Thyroid gland (tissue), 4 donors: ENCODE measurements at regions not wholly inside any gene's neighbourhood (a gene's known extent, or its start where the extent isn't known, plus 50 kb on each side); places are given as distances from the start of the nearest gene placed in this dataset.

ENCODE experiments used
- DNase-seq, 2 donors: peaks; one replicate each; pipeline ENCODE4 v3.0.0-alpha.2; 2019
- H3K27ac ChIP-seq, 3 donors: fragments of 200-600 bp; sonication (generic); 1 replicate in 2 of 3; 2 replicates in 1 of 3; pipeline ENCODE4 v1.5.1; 2016 to 2019; ENCODE audit warnings: mild to moderate bottlenecking in 1 of 3, moderate library complexity in 1 of 3
- H3K27me3 ChIP-seq: fragments of 200-600 bp; sonication (generic); one replicate; pipeline ENCODE4 v1.5.1; 2019
- H3K36me3 ChIP-seq, 2 donors: fragments of 200-600 bp; sonication (generic); one replicate each; pipeline ENCODE4 v1.5.1; 2016 to 2019
- H3K4me1 ChIP-seq, 2 donors: fragments of 200-600 bp; sonication (generic); one replicate each; pipeline ENCODE4 v1.5.1; 2017 to 2019
- H3K4me3 ChIP-seq, 3 donors: fragments of 200-600 bp; sonication (generic); replicated peaks in 1 of 3; 1 replicate in 2 of 3; 2 replicates in 1 of 3; pipeline ENCODE4 v1.5.1; 2016; ENCODE audit warnings: mild to moderate bottlenecking in 1 of 3
- H3K9me3 ChIP-seq: fragments of 200-600 bp; sonication (generic); one replicate; pipeline ENCODE4 v1.5.1; 2017
- POLR2A ChIP-seq, 2 donors: fragments of 450-650 bp; IDR thresholded peaks; one replicate each; pipeline ENCODE4 v1.6.1; 2017; ENCODE audit warnings: antibody characterized with exemption in 2 of 2, mild to moderate bottlenecking in 2 of 2, moderate library complexity in 1 of 2
- WGBS, 2 donors: methylation state at CpG; one replicate each; pipeline ENCODE4 v1.1.5; 2017; 5-methylcytosine and 5-hydroxymethylcytosine counted together
- intact Hi-C: fragments of 100-400 bp; cut with DNase I; formaldehyde crosslinking; loops from one replicate; pipeline ENCODE4 v1.15.1; 2023
- TF ChIP-seq, protein P1 (sequence below), 6 experiments: fragments of 200-600 bp in 3 of 6; fragments of 450-650 bp in 3 of 6; sonication (generic) in 3 of 6; IDR thresholded peaks; one replicate each; pipeline ENCODE4 v1.5.1; 2016 to 2019; ENCODE audit warnings: antibody characterized with exemption in 6 of 6, mild to moderate bottlenecking in 2 of 6, inconsistent platforms in 1 of 6, moderate library complexity in 1 of 6

GRCh38 chr13:70255406-70255991 lies 147.2 kb upstream of the KLHL1 start:
- TF ChIP-seq POLR2A (IDR thresholded peaks at IDR 0.05), result no peak
- TF ChIP-seq, protein P1, sequence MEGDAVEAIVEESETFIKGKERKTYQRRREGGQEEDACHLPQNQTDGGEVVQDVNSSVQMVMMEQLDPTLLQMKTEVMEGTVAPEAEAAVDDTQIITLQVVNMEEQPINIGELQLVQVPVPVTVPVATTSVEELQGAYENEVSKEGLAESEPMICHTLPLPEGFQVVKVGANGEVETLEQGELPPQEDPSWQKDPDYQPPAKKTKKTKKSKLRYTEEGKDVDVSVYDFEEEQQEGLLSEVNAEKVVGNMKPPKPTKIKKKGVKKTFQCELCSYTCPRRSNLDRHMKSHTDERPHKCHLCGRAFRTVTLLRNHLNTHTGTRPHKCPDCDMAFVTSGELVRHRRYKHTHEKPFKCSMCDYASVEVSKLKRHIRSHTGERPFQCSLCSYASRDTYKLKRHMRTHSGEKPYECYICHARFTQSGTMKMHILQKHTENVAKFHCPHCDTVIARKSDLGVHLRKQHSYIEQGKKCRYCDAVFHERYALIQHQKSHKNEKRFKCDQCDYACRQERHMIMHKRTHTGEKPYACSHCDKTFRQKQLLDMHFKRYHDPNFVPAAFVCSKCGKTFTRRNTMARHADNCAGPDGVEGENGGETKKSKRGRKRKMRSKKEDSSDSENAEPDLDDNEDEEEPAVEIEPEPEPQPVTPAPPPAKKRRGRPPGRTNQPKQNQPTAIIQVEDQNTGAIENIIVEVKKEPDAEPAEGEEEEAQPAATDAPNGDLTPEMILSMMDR (IDR thresholded peaks at IDR 0.05), result no peak
- Histone ChIP-seq H3K27ac (no peak overlapping the region), H3K27me3 (no peaks in the 10 kb centered on the region), H3K9me3 (no peaks in the 10 kb centered on the region), H3K4me1 (no peaks in the 10 kb centered on the region), H3K36me3 (no peaks in the 10 kb centered on the region), H3K4me3 (no peak overlapping the region)
- no peak for DNase-seq
- 94 to 96% methylated on average over 9 to 20 of the region's 22 CpGs for WGBS, 2 donors
- intact Hi-C loops, result no loop called here

GRCh38 chr13:70253834-70254233 lies 145.6 kb upstream of the KLHL1 start:
- WGBS, 2 donors, result 5 to 6% methylated on average over 1 of the region's 1 CpG
- no peaks in the 10 kb centered on the region for H3K27me3 ChIP-seq
- H3K9me3 ChIP-seq, result no peaks in the 10 kb centered on the region
- H3K4me3 ChIP-seq, result no peak overlapping the region
- no peaks in the 10 kb centered on the region for H3K36me3 ChIP-seq
- H3K27ac ChIP-seq, result no peak overlapping the region
- no peak for DNase-seq
- intact Hi-C loops, result no loop called here
- TF ChIP-seq, protein P1 (IDR thresholded peaks at IDR 0.05), result no peak
- TF ChIP-seq POLR2A (IDR thresholded peaks at IDR 0.05), result no peak
- no peaks in the 10 kb centered on the region for H3K4me1 ChIP-seq

DNA sequence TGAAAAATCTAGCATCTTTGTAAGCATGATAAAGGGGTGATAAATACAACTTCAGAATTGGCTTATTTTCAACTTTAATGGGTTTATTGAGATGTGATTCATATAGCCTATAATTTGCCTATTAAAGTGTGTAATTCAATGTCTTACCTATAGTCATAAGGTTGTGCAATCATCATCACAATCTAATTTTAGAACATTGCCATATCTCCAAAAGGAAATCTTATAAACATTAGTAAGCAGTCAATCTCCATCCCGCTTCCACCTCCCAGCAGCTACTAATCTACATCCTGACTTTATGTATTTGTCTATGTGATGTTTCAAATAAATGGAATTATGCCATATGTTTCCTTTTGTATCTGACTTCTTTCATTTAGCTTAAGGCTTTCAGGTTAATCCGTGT lies 145.2 kb upstream of the KLHL1 start:
- no peak overlapping the region for H3K4me3 ChIP-seq
- TF ChIP-seq POLR2A (IDR thresholded peaks at IDR 0.05), result no peak
- TF ChIP-seq, protein P1 (IDR thresholded peaks at IDR 0.05), result no peak
- intact Hi-C loops, result no loop called here
- H3K9me3 ChIP-seq, result no peaks in the 10 kb centered on the region
- WGBS, 2 donors, result 70 to 77% methylated on average over 2 of the region's 2 CpGs
- no peak for DNase-seq
- H3K27ac ChIP-seq, result no peak overlapping the region
- no peaks in the 10 kb centered on the region for H3K4me1 ChIP-seq
- H3K27me3 ChIP-seq, result no peaks in the 10 kb centered on the region
- no peaks in the 10 kb centered on the region for H3K36me3 ChIP-seq

- Histone ChIP-seq H3K27me3 (no peaks in the 10 kb centered on the region), H3K9me3 (no peaks in the 10 kb centered on the region), H3K4me3 (no peak overlapping the region), H3K27ac (no peak overlapping the region), H3K4me1 (no peaks in the 10 kb centered on the region), H3K36me3 (no peaks in the 10 kb centered on the region)
- TF ChIP-seq, protein P1 (IDR thresholded peaks at IDR 0.05), result no peak
- no peak for TF ChIP-seq POLR2A (IDR thresholded peaks at IDR 0.05)
- 88 to 91% methylated on average over 8 of the region's 8 CpGs for WGBS, 2 donors
- intact Hi-C loops, result no loop called here
- no peak for DNase-seq
These were observed 141.2 kb upstream of the KLHL1 start for GRCh38 chr13:70249332-70250064.

GRCh38 chr13:70237131-70237530 lies 128.9 kb upstream of the KLHL1 start:
- Histone ChIP-seq H3K27me3 (no peaks in the 10 kb centered on the region), H3K27ac (no peak overlapping the region), H3K4me3 (no peak overlapping the region), H3K9me3 (no peaks in the 10 kb centered on the region), H3K36me3 (no peaks in the 10 kb centered on the region), H3K4me1 (no peaks in the 10 kb centered on the region)
- DNase-seq, result no peak
- intact Hi-C loops, result no loop called here
- TF ChIP-seq POLR2A (IDR thresholded peaks at IDR 0.05), result no peak
- TF ChIP-seq, protein P1 (IDR thresholded peaks at IDR 0.05), result no peak
